SHP77 treated with DMSO at 0.1 percent for 48 hours (cell line): ENCODE measurements at regions not wholly inside any gene's neighbourhood (a gene's known extent, or its start where the extent isn't known, plus 50 kb on each side); places are given as distances from the start of the nearest gene placed in this dataset.

Experiments used
- DNase-seq: peaks from one replicate; lab custom pipeline; 2025; lab: John Stamatoyannopoulos, UW

DNA sequence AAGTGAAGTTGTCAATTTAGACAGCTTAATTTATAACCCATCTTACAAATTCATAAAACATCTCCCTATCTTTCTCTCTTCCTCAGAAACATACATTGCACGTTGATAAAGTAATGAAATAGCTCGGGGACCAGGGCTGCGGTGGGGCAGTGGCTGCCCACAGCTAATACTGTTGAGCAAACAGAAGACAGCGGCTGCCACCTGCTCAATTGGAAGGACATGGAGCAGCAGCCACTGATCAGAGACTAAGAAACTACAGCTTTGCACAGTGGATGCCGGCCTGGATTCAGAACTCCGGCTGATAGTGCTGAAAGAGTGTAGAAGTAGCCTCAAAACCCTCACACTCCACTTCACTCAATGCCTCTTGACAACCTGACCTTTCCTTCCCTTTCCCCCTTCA is 157.9 kb upstream of the PDE10A start:
- DNase-seq, result peak; percentile 49

DNA sequence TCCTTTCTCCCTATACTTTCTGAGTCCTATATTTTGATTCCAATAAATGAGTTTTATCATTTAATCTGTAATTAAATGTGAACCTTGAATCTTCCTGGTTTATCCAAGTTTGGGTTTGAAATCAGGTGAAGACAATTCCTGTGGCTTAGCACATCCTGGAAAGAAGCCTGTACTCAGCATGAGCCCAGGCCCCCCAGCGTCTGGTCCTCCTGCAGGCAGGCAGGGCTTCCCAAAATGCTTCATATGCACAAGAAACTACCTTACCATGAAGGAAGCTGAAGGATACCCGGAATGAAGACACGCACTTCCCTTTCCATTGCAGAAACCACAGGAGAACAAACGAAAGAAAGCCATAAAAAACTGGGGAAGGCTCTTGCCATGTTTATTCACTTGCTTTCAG is 157.4 kb upstream of the PDE10A start:
- DNase-seq, result no peak

DNA sequence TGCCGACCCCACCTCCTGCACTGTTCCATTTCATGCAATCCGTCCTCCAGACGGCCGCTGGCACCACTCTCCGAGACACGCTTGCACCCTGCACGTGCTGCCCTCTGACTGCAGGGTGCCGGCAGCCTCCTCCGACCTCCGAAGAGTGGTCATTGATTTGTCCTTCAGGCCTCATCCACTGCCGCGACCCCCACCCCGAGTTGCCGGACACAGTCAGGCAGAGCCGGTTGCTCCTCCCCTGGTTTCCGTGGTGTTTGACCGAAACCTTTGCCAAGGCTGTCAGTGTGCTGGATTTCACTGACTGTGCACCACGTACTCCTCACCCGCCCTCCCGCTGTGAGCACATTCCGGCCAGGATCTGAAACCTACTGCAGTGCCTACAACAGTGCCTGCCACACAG is 156.4 kb upstream of the PDE10A start:
- no peak for DNase-seq

DNA sequence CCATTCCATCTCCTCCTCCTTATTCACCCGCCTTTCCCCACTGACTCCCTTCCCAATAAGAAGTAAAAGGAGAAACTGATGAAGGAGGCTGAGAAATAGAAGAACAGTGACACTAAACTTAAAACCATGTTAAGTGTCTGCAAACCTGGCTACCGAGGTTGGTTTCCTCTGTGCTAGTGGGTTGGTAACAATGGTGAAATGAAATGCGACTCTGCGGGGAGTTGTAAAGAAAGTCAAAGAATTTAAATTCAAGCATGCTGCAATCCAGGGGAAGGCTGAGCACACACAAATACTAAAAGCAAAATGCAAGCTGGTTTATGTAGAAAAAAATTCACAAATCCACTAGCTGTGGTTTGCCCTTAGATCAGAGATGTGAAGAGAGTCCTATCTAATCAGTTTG is 155.2 kb upstream of the PDE10A start:
- no peak for DNase-seq

DNA sequence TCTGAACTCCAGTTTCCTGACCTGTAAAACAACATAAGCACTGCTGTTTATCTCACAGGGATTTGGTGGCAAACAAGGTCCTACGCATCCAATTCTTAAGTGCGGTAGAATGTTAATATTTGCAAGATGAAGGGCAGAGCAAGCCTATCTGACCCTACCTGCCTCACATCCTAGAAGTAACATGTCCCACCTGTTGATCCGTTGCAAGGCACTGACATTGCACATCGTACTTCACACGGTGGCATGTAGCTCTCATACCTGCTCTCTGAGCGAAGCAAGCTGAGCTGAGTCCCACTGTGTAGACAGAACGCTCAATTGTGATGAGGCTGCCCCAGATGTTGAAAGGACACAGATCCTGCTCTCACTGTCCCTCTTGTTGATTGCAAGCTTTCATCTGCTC is 154.7 kb upstream of the PDE10A start:
- DNase-seq, result no peak

DNA sequence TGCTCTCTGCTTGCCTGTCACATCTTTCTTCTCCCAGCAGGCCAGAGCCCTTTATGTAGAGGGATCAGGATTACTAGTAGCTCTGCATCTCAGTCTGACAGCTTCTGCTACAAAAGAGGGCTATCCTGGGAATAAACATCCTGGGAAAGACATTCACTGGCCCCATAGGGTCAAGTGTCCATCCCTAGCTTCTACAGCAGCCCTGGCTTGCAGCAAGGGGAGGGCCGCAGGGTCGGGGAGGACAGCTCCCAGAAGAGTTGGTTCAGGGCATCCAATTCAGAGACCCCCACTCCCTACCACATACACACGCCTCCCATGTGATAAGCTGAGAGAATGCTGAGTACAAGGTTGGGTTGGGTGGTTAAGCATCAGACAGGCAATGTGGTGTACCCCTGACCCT is 154.1 kb upstream of the PDE10A start:
- DNase-seq, result no peak

DNA sequence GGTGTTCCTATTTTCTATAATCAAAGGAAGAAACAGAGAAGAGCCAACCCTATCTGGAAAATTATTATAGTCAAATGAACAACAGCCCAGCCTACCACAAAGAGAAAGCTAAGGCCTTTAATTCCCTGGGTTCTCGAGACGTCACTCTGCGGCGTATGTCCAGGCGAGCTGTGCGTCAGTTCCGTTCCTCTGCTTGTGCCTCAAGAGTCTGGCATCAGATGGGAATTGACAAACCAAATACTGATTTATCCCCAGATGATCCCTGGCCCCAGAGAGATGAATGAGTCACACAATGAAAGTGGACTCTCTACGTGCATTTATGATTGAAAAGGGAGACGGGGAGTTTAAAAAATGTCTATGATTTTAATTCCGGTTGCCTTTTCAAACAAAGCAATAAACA is 151.6 kb upstream of the PDE10A start:
- DNase-seq, result no peak

GRCh38 chr6:165811512-165811911 is 148.5 kb upstream of the PDE10A start:
- no peak for DNase-seq

- no peak for DNase-seq
These were observed 145.0 kb upstream of the PDE10A start for GRCh38 chr6:165808021-165808420.

DNA sequence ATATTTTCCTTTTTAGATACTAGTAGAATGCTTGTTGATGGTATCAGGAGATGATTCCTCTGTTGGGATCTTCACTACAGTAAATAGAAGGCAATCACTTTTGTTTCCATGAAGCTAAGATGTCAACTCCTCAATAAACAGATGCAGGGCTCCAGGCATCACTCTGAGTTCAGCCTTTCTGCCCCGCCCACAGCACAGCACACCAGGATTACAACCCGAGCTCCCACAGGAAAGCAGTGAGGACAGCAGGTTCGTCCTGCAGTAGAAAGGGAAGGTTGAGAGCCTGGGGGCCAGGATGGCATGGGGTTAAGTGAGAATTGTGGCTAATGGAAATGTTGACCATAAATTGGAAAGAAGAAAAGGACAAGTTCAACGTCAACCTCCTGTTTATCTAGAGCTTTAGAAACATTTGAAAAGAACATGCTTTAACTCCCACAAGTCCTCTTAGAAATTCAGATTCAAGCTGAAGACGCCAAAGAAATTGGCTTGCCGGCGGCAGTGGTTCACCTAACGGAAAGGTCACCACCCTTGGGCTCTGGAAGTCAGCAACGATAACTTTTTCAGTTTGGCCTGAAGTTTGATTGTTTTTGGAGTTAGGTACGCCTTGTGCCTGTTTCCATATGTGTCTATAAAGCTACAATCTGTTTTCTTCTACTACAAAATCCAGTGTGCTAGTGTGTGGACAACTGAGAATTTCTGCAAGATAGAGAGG is 144.4 kb upstream of the PDE10A start:
- no peak for DNase-seq

DNA sequence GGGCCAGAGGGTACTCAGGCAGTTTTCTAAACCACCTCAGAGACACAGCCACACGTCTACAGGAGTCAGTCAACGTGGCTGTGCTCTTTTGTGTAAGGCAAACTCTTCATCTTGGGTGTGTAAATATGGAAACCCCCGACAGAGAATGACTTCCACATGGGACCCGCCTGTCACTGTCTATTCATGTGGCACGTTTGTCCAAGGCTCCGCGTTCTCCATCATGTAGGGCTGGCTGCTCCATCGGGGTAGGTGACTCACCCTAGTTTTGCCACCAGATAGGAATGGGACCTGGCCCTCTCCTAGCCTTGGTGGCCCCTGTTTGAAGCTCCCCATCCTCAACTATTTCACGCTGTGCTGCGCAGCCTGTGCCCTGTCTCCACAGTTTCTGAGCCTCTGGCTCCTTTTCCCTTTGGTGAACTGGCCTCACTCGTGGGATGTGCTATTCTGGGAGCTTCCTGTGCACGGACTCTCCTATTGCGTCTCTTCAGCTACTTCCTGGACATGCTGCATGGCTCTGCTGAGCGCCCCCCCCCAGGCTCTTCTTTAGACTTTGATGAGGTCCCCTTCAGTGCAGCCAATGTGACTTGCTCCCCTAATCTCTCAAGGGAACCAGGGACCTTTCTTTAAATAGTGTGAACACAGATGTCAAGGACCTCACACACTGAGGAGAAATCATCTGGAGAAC is 143.2 kb upstream of the PDE10A start:
- DNase-seq, result no peak

- DNase-seq, result no peak
These were observed 142.6 kb upstream of the PDE10A start for GRCh38 chr6:165805636-165806035.

DNA sequence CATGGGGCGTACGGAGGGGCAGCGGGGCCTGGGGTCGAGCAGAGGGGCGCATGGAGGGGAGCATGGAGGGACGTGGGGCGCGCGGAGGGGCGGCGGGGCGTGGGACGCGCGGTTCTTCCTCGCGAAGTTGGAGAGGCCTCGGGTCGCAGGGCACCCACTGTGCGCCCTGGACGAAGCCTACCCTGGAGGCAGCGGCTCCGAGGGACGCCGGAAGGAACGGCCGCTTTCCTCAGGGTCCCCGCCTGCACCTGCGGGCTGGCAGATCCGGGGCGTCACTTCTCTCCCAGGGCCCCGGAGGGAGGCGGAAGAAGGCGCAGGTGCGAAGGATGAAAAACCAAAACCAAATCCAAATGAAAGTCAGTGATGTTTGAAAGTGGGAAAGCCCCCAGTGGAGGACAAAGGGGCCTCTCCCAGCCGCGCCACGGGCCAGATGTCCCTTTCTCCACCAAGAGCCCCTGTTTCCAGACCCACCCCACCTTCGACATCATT is 142.1 kb upstream of the PDE10A start:
- no peak for DNase-seq

DNA sequence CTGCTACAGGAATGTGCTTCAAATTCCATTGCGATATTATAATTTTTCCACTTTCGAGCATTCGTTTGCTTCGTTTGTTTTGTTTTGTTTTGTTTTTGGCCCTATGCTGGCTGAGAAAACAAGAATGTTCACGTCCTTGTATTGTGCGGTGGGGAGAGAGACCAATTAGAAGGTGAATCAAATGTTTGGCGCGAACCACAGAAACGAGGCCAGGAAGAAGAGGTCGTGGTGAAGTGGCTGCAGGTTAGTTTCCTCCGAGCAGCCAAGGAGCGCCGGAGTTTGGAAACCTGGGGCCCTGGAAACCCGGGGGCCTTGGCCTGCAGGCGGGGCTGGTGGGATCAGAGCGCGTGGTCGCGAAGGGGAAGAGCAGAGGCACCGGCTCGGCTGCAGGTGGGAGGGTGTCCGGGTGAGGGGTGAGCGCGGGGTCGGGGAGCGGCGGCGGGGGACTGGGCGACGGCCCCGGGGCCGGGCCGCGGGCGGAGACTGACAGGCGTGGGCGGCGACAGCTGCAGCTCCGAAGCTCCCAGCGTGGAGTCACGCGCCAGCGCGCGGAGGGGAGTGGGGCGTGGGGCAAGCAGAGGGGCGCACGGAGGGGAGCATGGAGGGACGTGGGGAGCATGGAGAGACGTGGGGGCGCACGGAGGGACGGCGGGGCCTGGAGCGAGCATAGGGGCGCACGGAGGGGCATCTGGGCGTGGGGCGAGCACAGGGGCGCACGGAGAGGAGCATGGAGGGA is 141.5 kb upstream of the PDE10A start:
- DNase-seq, result no peak

DNA sequence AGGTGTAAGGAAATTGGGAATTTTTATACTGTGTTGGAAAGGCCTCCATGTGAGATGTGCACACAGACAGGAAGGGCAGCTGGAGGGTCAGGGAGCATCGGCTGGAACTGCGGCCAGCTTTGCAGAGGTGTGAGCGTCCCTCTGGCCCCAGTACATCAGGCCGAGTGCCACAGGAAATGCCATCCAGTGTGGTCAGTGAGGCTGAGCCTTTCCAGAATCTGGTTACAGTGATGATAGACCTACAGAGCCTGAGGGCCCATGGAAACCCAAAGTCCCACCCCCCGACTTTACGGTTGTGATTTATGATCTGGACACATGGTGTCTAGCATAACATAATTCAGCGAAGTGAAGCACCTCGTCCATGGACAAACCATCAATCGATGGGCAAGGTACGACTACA is 137.3 kb upstream of the PDE10A start:
- DNase-seq, result no peak

GRCh38 chr6:165799391-165800153 is 136.5 kb upstream of the PDE10A start:
- no peak for DNase-seq

- DNase-seq, result no peak
These were observed 135.9 kb upstream of the PDE10A start for GRCh38 chr6:165798991-165799390.

- DNase-seq, result no peak
These were observed 131.1 kb upstream of the PDE10A start for GRCh38 chr6:165794179-165794601.

DNA sequence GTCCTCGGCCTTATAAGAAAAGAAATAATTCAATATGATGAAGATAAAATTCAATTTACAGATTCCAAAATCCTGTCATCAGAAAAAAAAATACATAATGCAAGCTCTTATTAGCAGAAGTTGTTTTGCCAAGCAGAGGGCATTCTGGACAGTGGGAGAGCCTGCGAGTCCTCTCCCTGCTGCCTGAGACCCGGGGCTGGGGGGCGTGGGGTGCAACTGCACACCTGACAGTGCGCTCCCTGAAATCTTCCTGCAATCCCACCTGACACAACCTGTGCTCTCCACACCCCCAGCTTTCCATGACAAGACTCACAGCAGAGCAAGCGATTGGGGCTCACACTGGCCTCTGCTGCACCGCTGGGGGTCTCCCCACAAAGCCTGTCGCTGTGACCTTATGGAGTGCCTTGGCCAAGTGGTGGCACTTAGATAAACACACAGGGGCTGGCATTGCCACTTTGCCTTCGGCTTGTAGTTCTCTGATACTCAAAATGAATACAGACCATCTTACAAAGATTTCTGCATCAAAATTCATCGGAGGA is 130.3 kb upstream of the PDE10A start:
- no peak for DNase-seq

DNA sequence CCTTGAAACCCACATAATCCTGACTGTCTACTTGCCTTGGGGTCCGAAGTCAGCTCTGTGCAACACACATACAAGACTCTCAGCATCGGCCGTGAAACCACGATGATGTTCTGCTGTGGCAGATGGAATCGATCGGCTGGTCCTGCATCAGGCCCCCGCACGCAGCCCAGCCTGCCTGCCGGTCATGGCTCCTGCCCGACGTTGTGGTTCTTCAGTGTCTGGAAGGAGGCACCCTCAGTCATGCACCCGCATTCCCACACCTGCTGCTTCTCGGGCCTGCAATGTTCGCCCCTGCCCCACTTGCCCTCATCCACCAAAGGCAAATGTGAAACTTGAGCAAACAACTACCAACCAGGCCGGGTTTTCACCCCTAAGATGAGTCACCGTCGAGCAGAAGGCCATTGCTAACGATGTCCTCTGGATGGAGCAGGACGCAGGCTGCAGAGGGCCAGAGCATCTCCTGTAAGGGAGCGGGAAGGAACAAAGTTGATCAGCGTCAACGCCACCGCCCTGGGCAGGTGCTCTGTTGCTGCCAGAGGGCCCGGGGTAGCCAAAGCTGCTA is 128.9 kb upstream of the PDE10A start:
- DNase-seq, result no peak

DNA sequence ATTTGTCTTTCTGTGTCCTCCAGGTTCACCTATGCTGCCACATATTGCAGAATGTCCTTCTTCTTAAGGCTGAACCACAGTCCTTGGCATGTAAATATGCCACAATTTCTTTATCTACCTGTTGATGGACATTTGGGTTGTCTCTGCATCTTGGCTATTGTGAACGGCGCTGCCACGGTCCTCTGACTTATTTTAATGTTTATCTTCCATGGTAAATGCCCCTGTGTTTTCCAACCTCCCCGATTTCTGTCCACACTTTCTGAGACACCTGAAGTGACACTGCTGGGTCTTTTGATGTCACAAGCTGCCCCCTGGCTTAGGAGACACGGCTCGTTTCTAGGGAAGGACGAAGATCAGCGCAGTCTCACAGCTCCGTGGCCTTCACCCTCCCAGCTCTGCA is 128.3 kb upstream of the PDE10A start:
- no peak for DNase-seq

- no peak for DNase-seq
These were observed 119.8 kb upstream of the PDE10A start for GRCh38 chr6:165782812-165783211.
